H1 (cell line): ENCODE measurements at regions not wholly inside any gene's neighbourhood (a gene's known extent, or its start where the extent isn't known, plus 50 kb on each side); places are given as distances from the start of the nearest gene placed in this dataset.

ENCODE experiments used
- CTCF ChIA-PET: fragments of 300-600 bp; sonication (Branson Sonifier 250); formaldehyde crosslinking; loops from one replicate; lab custom pipeline; 2021; ENCODE audit not compliant: partially characterized antibody; lab: Charles Lee
- POLR2A ChIA-PET: fragments of 300-600 bp; sonication (Branson Sonifier 250); formaldehyde crosslinking; loops from one replicate; lab custom pipeline; 2021; ENCODE audit warnings: inconsistent platforms; ENCODE audit not compliant: partially characterized antibody; lab: Charles Lee
- DNase-seq, 2 experiments: peaks; one replicate each; pipeline versions ENCODE4 v3.0.0 to v3.0.0-alpha.2; 2010 to 2022; ENCODE audit warnings: low spot score in 2 of 2, low read depth in 1 of 2, mixed read lengths in 1 of 2
- FAIRE-seq: peaks from 2 replicates; lab custom pipeline; 2011; peaks lifted over from hg19 to GRCh38; lab: Jason Lieb, UNC
- H2AFZ ChIP-seq: 2 replicates; pipeline ENCODE4 v1.8.1; 2012; ENCODE audit warnings: low read length, inconsistent platforms
- H2AK5ac ChIP-seq: 2 replicates; pipeline ENCODE4 v1.6.1; 2013; ENCODE audit warnings: low read depth, low read length
- H2BK120ac ChIP-seq: replicated peaks from 2 replicates; pipeline ENCODE3; 2013; ENCODE audit warnings: low read depth, low read length, inconsistent platforms
- H2BK12ac ChIP-seq: 2 replicates; pipeline ENCODE4 v1.6.1; 2013; ENCODE audit warnings: low read depth, low read length
- H2BK15ac ChIP-seq: 2 replicates; pipeline ENCODE4 v1.6.1; 2013; ENCODE audit warnings: low read length
- H2BK20ac ChIP-seq: 2 replicates; pipeline ENCODE4 v1.6.1; 2013; ENCODE audit warnings: low read length
- H2BK5ac ChIP-seq: 2 replicates; pipeline ENCODE4 v1.6.1; 2013; ENCODE audit warnings: low read depth, low read length
- H3K14ac ChIP-seq: 2 replicates; pipeline ENCODE4 v1.6.1; 2013; ENCODE audit warnings: inconsistent platforms; ENCODE audit not compliant: insufficient read length
- H3K18ac ChIP-seq: 2 replicates; pipeline ENCODE4 v1.6.1; 2013; ENCODE audit warnings: low read length; ENCODE audit errors: extremely low read depth
- H3K23ac ChIP-seq: 2 replicates; pipeline ENCODE4 v1.6.1; 2013; ENCODE audit warnings: inconsistent platforms; ENCODE audit not compliant: insufficient read length
- H3K23me2 ChIP-seq: 2 replicates; pipeline ENCODE4 v1.6.1; 2013; ENCODE audit warnings: low read depth, low read length
- H3K27ac ChIP-seq: 2 replicates; pipeline ENCODE4 v1.6.1; 2011; ENCODE audit warnings: low read depth, low read length, inconsistent platforms
- H3K27me3 ChIP-seq, 4 experiments: replicated peaks in 1 of 4; 1 replicate in 1 of 4; 2 replicates in 3 of 4; pipeline versions ENCODE4 v1.6.1 to v1.8.1; 2011 to 2013; ENCODE audit warnings: low read length in 3 of 4, mild to moderate bottlenecking in 3 of 4, inconsistent platforms in 2 of 4, mixed read lengths in 2 of 4, moderate library complexity in 1 of 4; ENCODE audit not compliant: control insufficient read depth in 3 of 4, insufficient read depth in 3 of 4; ENCODE audit errors: extremely low read depth in 1 of 4
- H3K36me3 ChIP-seq, 4 experiments: 2 replicates each; pipeline versions ENCODE4 v1.6.1 to v1.8.1; 2011 to 2013; ENCODE audit warnings: mild to moderate bottlenecking in 4 of 4, low read length in 3 of 4, moderate library complexity in 2 of 4, control low read depth in 1 of 4, inconsistent platforms in 1 of 4; ENCODE audit not compliant: insufficient read depth in 4 of 4, control insufficient read depth in 2 of 4
- H3K4ac ChIP-seq: replicated peaks from 2 replicates; pipeline ENCODE3; 2013; ENCODE audit warnings: low read length, low read depth, mixed read lengths, inconsistent platforms; ENCODE audit not compliant: insufficient read length
- H3K4me1 ChIP-seq, 4 experiments: replicated peaks in 1 of 4; 1 replicate in 1 of 4; 2 replicates in 3 of 4; pipeline versions ENCODE4 v1.6.1 to v1.8.1; 2011 to 2013; ENCODE audit warnings: low read length in 3 of 4, inconsistent platforms in 2 of 4, mixed read lengths in 1 of 4; ENCODE audit not compliant: insufficient read depth in 4 of 4, control insufficient read depth in 3 of 4
- H3K4me2 ChIP-seq, 2 experiments: 2 replicates each; pipeline versions ENCODE4 v1.6.1 to v1.8.1; 2011 to 2013; ENCODE audit warnings: low read depth in 2 of 2, low read length in 2 of 2, control low read depth in 1 of 2, inconsistent platforms in 1 of 2, mild to moderate bottlenecking in 1 of 2; ENCODE audit not compliant: insufficient read depth in 1 of 2
- H3K4me3 ChIP-seq, 4 experiments: fragments of 200-600, 300-600 bp in 1 of 4; sonication (generic), shearing (Covaris generic), sonication (Bioruptor Twin) in 1 of 4; 2 replicates each; pipeline versions ENCODE4 v1.5.1 to v1.8.1; 2011 to 2016; ENCODE audit warnings: low read length in 4 of 4, low read depth in 3 of 4, control low read depth in 2 of 4, inconsistent platforms in 2 of 4, mild to moderate bottlenecking in 2 of 4, mixed read lengths in 1 of 4, moderate library complexity in 1 of 4; ENCODE audit not compliant: insufficient read depth in 2 of 4; ENCODE audit errors: extremely low read depth in 1 of 4
- H3K56ac ChIP-seq: replicated peaks from 2 replicates; pipeline ENCODE3; 2013; ENCODE audit warnings: low read depth, mild to moderate bottlenecking, mixed read lengths, low read length, inconsistent platforms; ENCODE audit not compliant: insufficient read length
- H3K79me1 ChIP-seq: 2 replicates; pipeline ENCODE4 v1.6.1; 2013; ENCODE audit warnings: low read depth, low read length, control low read depth
- H3K79me2 ChIP-seq, 2 experiments: 2 replicates each; pipeline versions ENCODE4 v1.6.1 to v1.8.1; 2012 to 2013; ENCODE audit warnings: low read length in 2 of 2, mild to moderate bottlenecking in 2 of 2, inconsistent platforms in 1 of 2; ENCODE audit not compliant: insufficient read depth in 2 of 2, control insufficient read depth in 1 of 2
- H3K9ac ChIP-seq, 4 experiments: replicated peaks in 1 of 4; 1 replicate in 1 of 4; 2 replicates in 3 of 4; pipeline versions ENCODE4 v1.6.1 to v1.8.1; 2011 to 2013; ENCODE audit warnings: low read depth in 3 of 4, low read length in 3 of 4, control low read depth in 2 of 4, mild to moderate bottlenecking in 2 of 4, moderate library complexity in 2 of 4, inconsistent platforms in 1 of 4; ENCODE audit errors: extremely low read depth in 1 of 4
- H3K9me3 ChIP-seq, 2 experiments: 2 replicates each; pipeline versions ENCODE4 v1.6.1 to v1.8.1; 2012 to 2013; ENCODE audit warnings: mild to moderate bottlenecking in 2 of 2, moderate library complexity in 2 of 2, control low read depth in 1 of 2, inconsistent platforms in 1 of 2, low read depth in 1 of 2, low read length in 1 of 2, mixed read lengths in 1 of 2; ENCODE audit not compliant: insufficient read depth in 2 of 2
- H4K20me1 ChIP-seq, 2 experiments: replicated peaks in 1 of 2; 2 replicates each; pipeline versions ENCODE3 to v1.8.1; 2011 to 2013; ENCODE audit warnings: inconsistent platforms in 2 of 2, low read length in 2 of 2, mild to moderate bottlenecking in 1 of 2; ENCODE audit not compliant: insufficient read depth in 2 of 2, control insufficient read depth in 1 of 2
- H4K5ac ChIP-seq: 2 replicates; pipeline ENCODE4 v1.6.1; 2013; ENCODE audit warnings: low read length, low read depth, mixed read lengths, inconsistent platforms; ENCODE audit not compliant: insufficient read length
- H4K8ac ChIP-seq: 2 replicates; pipeline ENCODE4 v1.8.0; 2013; ENCODE audit warnings: mild to moderate bottlenecking, moderate library complexity, low read length, inconsistent platforms; ENCODE audit not compliant: insufficient read depth; ENCODE audit errors: extremely low read depth
- H4K91ac ChIP-seq: replicated peaks from 2 replicates; pipeline ENCODE3; 2013; ENCODE audit warnings: low read length, mixed read lengths, inconsistent platforms; ENCODE audit not compliant: insufficient read length
- BACH1 ChIP-seq: IDR thresholded peaks from 2 replicates; pipeline ENCODE4 v1.6.1; 2012; ENCODE audit warnings: low read length, improper control_type of control experiment
- CEBPB ChIP-seq: IDR thresholded peaks from 2 replicates; pipeline ENCODE4 v1.6.1; 2012; ENCODE audit warnings: low read depth, low read length
- PHF8 ChIP-seq: fragments of 200-600 bp; sonication (generic); conservative IDR thresholded peaks from 2 replicates; pipeline ENCODE4 v1.7.1; 2012; ENCODE audit warnings: low read depth, mild to moderate bottlenecking, inconsistent platforms, low read length, moderate library complexity
- RNF2 ChIP-seq: fragments of 200-900, 300-1000 bp; sonication (generic); IDR thresholded peaks from 2 replicates; pipeline ENCODE4 v1.7.1; 2016; ENCODE audit warnings: borderline replicate concordance, low read depth, mild to moderate bottlenecking, antibody characterized with exemption, low read length; ENCODE audit not compliant: poor library complexity, severe bottlenecking; ENCODE audit errors: missing control alignments
- SIRT6 ChIP-seq: IDR thresholded peaks from one replicate; pipeline ENCODE4 v1.7.1; 2012; ENCODE audit warnings: low read length, inconsistent platforms
- SP2 ChIP-seq: IDR thresholded peaks from 2 replicates; pipeline ENCODE4 v1.6.1; 2012; ENCODE audit warnings: mild to moderate bottlenecking, low read length, inconsistent platforms
- SRF ChIP-seq: IDR thresholded peaks from 2 replicates; pipeline ENCODE4 v1.6.1; 2011; ENCODE audit warnings: mild to moderate bottlenecking, low read depth, low read length, moderate library complexity
- ZNF274 ChIP-seq: IDR thresholded peaks from 2 replicates; pipeline ENCODE4 v1.7.0; 2012; ENCODE audit warnings: low read length, borderline replicate concordance; ENCODE audit errors: extremely low read depth
- WGBS, 2 experiments: shearing (Covaris generic) in 1 of 2; methylation state at CpG; one replicate each; pipeline versions ENCODE4 v1.1.6 to v1.1.7; 2013 to 2015; ENCODE audit warnings: low lambda C conversion rate in 2 of 2, mixed read lengths in 2 of 2, inconsistent platforms in 1 of 2, low coverage in 1 of 2, missing lambda C conversion rate in 1 of 2; ENCODE audit not compliant: insufficient replicate concordance in 2 of 2, insufficient coverage in 1 of 2, insufficient read length in 1 of 2; ENCODE audit errors: extremely low coverage in 1 of 2, missing lambda C conversion rate in 1 of 2; 5-methylcytosine and 5-hydroxymethylcytosine counted together
- TF ChIP-seq, protein P1 (sequence below), 3 experiments: IDR thresholded peaks; 1 replicate in 2 of 3; 2 replicates in 1 of 3; pipeline versions ENCODE4 v1.5.1 to v1.6.1; 2011; ENCODE audit warnings: low read length in 3 of 3, mild to moderate bottlenecking in 3 of 3, inconsistent platforms in 2 of 3, low read depth in 1 of 3, moderate library complexity in 1 of 3; ENCODE audit not compliant: insufficient read depth in 1 of 3; ENCODE audit errors: control extremely low read depth in 1 of 3

DNA sequence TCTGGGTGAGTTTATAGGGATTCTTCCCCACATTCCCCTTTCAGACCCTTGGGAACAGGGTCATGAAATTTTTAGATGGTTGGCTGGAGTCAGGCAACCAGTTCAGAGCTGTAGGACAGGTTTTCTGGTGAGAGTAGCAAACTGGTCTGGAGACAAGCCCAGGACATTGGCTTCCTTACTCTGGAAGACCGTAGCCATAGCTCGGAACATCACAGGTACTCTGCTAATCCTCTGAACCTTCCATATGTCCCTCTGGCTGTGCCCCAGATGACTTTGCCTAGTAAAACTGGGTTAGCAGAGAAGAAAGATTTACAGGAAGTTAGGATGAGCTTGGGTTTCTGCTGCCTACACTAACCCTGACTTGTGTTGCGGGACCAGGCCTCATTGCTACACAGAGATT is 104.5 kb upstream of the MKLN1 start:
- H3K79me1 ChIP-seq, result no peaks in the 10 kb centered on the region
- CTCF ChIA-PET, result interaction anchor here (1.2 to 1.6 kb wide), 2 partner anchors 12 to 53 kb away, joined by 3 to 6 read pairs; no protein-coding TSS in a partner anchor
- H4K8ac ChIP-seq, result no peak overlapping the region

More for the DNA sequence above, 104.5 kb upstream of the MKLN1 start:
- H4K20me1 ChIP-seq, result no peaks in the 10 kb centered on the region
- H2BK12ac ChIP-seq, result 0 out of 2 replicates have a peak overlapping the region, but pooled peaks have one; percentile 43
- H3K79me2 ChIP-seq, result no peaks in the 10 kb centered on the region
- no peak overlapping the region for H2AFZ ChIP-seq
- H2BK15ac ChIP-seq, result no peak overlapping the region
- no peaks in the 10 kb centered on the region for H3K36me3 ChIP-seq
- no peak overlapping the region for H3K9ac ChIP-seq
- no peak overlapping the region for H2BK5ac ChIP-seq
- 100% methylated on average over 3 of the region's 3 CpGs; no CpG with 5 or more reads in 1 of the 2 experiments for WGBS, 2 experiments
- FAIRE-seq, result no peak
- no peak overlapping the region for H3K14ac ChIP-seq
- H3K23me2 ChIP-seq, result no peaks in the 10 kb centered on the region
- H3K27me3 ChIP-seq, result no peaks in the 10 kb centered on the region
- H3K4me3 ChIP-seq, result no peak overlapping the region
- no peak overlapping the region for H3K4me2 ChIP-seq
- no peak overlapping the region; the same call in 1 of the 2 replicates for H2AK5ac ChIP-seq
- H2BK20ac ChIP-seq, result peak overlapping the region; percentile 95; the same call in 1 of the 2 replicates
- no peak overlapping the region for H3K27ac ChIP-seq
- no peak overlapping the region for H3K4ac ChIP-seq
- H4K91ac ChIP-seq, result no peak overlapping the region
- no peak overlapping the region for H3K18ac ChIP-seq
- no peak overlapping the region for H3K23ac ChIP-seq
- no peak overlapping the region for H3K56ac ChIP-seq
- POLR2A ChIA-PET, result interaction anchor here (0.6 kb wide), 1 partner anchor 25 kb away, joined by 3 read pairs; no protein-coding TSS in a partner anchor
- H3K9me3 ChIP-seq, result no peaks in the 10 kb centered on the region
- H3K4me1 ChIP-seq, result peaks cover 0 to 6% (median 4%) of the 10 kb centered on the region in 4 experiments; a peak in 6 of 7 replicates
- no peak for DNase-seq
- H2BK120ac ChIP-seq, result no peak overlapping the region
- no peak overlapping the region for H4K5ac ChIP-seq
- TF ChIP-seq, protein P1, sequence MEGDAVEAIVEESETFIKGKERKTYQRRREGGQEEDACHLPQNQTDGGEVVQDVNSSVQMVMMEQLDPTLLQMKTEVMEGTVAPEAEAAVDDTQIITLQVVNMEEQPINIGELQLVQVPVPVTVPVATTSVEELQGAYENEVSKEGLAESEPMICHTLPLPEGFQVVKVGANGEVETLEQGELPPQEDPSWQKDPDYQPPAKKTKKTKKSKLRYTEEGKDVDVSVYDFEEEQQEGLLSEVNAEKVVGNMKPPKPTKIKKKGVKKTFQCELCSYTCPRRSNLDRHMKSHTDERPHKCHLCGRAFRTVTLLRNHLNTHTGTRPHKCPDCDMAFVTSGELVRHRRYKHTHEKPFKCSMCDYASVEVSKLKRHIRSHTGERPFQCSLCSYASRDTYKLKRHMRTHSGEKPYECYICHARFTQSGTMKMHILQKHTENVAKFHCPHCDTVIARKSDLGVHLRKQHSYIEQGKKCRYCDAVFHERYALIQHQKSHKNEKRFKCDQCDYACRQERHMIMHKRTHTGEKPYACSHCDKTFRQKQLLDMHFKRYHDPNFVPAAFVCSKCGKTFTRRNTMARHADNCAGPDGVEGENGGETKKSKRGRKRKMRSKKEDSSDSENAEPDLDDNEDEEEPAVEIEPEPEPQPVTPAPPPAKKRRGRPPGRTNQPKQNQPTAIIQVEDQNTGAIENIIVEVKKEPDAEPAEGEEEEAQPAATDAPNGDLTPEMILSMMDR (IDR thresholded peaks at IDR 0.05; ENCODE audit: control extremely low read depth in 1 of 3, insufficient read depth in 1 of 3, low read depth in 1 of 3, low read length in 3 of 3), result no peak
- no peak for TF ChIP-seq PHF8
- TF ChIP-seq BACH1, result no peak
- TF ChIP-seq RNF2, result no peak
- TF ChIP-seq SRF, result no peak
- TF ChIP-seq ZNF274, result no peak
- no peak for TF ChIP-seq SIRT6
- no peak for TF ChIP-seq CEBPB
- TF ChIP-seq SP2, result no peak
- TF ChIP-seq, all 59 proteins: peak for 0
